ENCODE measurements at regions not wholly inside any gene's neighbourhood (a gene's known extent, or its start where the extent isn't known, plus 50 kb on each side); places are given as distances from the start of the nearest gene placed in this dataset.

GRCh38 chr1:98103617-98104285 lies 182.9 kb upstream of the DPYD start:
- DNase-seq: no peak

DNA sequence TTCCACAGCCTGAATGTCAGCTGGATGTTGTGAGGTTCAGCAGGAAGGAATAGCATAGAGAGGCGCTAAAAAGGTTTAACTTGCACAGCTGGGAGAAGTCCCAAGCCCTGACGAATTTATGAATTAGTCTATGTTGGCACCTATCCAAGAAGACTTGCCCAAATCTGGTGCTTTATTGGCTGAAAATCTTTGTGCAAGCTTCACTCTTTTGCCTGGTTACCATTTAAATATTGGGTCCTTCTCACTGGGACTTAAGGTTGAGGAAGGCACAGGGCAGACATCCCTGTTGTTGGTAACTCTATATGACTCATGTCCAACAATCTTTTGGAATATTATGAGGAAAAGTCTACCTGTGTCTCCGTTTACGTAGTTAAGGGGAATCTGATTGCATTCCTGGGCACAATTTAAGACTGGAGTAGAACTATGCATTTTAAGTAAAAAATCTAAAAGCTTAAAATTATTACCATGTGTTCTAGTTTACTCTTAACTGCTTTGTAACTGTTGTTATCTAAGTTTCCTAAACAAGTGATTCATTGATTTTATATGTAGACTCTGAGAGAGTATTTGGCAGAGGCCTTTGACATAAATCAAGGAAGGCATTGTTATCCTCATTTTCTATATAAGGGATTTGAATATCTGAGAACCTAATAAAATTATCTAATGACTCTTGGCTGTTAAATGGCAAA lies 181.7 kb upstream of the DPYD start:
- no peak for DNase-seq

DNA sequence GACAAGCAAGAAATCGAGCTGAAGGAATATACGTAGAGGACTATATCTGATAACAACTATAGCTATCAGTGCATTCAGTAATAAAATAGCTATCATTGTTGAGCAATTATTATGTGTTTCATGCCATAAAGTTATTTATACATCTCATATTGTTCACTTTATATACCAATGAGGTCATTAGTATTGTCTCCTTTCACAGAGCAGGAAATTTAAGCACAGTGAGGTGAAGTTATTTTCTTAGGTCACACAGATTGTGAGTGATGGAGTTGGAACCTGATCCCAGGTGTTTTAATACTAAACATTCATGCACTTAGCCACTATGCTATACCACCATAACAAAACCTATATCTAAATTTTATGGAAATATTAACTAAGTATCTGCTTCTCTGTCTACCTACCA lies 180.5 kb upstream of the DPYD start:
- DNase-seq: no peak

GRCh38 chr1:98099501-98099900 lies 178.7 kb upstream of the DPYD start:
- no peak for DNase-seq

DNA sequence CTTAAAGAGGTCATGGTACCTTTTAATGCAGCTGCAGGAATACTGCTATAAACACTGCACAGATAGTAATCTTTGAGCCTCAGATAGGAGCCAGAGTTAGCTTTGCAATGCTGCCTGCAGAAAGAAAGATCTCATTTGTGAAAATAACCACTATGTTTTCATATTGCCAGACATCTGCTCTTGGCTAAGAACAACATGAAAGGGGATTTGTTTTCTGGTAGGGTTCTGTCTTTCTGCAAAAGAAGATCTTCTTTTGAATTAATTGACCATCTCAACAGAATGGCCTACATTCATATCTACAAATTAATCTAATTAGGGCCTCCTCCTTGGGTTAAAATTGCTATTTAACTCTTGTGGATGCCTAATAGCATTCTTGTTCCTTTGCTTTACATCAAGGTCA lies 177.6 kb upstream of the DPYD start:
- no peak for DNase-seq

DNA sequence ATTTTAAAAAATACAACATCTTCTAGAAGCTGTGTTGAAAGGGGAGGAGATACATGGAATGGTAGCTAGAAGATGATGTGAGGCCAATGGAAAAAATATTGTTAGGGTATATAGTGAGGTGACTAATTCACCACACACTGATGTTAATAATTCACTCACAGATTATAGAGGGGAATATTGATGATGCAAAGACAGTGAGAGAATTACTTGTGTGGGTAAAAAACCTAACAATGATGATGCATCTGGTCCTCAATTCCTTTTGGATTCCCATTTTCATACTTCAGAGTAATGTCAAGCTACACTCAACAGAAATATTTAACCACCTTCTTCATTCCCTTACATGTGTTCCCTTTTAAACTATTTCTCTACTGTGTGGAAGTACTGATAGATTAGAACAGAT lies 169.5 kb upstream of the DPYD start:
- DNase-seq: no peak

GRCh38 chr1:98088381-98088780 lies 167.5 kb upstream of the DPYD start:
- DNase-seq: no peak

DNA sequence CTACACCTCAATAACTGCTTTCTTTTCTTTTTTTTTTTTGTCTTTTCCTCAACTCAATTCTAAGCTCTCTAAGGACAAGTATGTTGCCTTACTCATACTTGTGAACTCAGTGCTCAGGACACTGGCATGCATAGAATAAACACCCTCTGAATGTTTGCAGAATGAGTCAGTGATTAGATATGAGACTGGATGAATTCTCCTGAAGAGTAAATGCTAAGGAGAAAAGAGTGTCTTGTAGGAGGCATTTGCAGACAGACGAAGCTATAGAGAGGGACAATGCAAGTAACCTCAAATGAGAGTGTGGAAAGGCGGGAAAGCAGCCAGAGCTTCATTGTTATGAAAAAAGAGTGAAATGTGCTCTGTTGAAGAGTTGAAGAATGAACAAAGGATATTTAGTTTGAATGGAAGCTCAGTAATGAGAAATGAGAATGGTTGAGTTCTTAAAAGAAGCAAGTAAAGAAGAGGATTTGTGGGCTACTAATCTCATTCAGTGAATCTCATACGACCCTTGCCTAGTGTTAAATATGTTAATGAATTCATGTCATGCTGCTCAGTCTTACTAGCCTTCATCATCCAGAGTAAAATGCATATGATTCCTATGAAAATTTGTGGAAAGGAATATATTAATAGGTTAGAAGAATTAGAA lies 166.1 kb upstream of the DPYD start:
- DNase-seq: no peak

GRCh38 chr1:98086156-98086555 lies 165.3 kb upstream of the DPYD start:
- no peak for DNase-seq

DNA sequence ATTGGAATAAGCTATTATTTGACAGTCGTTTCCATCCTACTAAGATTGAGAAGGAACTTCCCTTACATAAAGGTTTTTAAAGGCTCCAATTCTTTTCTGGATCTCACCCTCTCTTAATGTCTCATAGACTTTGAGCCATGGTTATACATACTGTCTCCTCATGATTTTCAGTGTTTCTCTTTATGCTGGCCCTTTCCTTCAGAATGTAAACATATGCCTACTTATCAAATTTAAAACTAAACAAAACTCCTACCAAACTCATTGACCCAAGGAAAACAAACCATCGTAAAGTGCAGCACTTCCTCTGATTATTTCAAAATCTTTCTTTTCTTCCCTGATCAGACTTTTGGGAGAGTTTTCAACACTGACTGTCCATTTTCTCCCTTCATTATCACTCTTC lies 163.4 kb upstream of the DPYD start:
- DNase-seq: no peak

DNA sequence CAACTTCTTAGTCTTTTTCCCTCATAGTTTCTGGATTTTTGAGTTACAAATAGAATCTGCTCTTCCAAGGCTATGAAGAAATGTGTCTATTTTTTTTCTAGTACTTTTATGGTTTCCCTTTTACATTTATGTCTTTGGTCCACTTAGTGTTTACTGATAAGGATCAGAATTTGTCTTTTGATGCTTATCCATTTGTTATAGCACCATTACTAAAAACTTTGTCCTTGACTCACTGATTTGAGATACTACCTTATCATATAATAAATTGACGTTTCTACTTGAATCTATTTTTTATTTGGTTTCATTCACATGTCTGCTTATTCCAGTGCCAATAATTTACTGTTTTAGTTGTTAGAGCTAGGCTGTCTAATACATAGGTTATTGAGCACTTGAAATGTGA lies 161.1 kb upstream of the DPYD start:
- no peak for DNase-seq

DNA sequence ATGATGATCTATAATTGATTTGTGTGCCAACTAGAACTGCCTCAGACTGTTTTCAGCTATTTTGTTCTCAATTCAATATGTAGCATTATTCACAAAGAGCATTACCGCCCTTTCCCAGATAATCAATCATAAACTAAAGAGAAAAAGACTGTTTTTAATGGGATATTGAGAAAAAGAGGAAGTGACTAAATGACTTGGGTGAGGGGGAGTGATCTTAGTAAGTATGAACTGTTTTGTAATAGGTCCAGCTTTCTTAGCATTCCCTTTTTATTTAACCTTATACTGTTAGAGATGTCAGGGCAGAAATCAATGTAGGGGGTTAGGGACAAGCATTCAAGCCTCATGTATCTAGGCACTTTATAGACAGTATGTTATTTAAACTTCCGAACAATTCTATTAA lies 157.8 kb upstream of the DPYD start:
- DNase-seq: no peak

GRCh38 chr1:98077691-98078090 lies 156.9 kb upstream of the DPYD start:
- no peak for DNase-seq

- no peak for DNase-seq
Observed at GRCh38 chr1:98075626-98076025, 154.8 kb upstream of the DPYD start.

DNA sequence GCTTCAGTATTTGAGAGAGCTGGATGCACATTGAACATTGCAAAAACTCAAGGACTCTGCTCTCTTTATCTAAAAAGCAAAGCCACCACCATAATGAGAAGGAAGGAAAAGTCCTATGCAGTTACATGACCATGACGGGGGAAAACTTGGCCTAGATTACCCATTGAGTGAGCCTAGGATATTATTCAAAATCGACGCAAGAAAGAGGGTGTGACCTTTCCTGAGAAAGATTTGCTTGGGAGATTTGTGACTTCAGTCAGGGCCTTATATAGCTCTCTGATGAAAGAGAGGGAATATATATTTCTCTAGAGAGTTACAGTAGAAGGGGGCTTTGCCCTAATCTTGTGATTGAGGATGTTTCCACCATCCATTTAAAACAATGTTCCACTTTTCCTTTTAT lies 153.0 kb upstream of the DPYD start:
- DNase-seq: no peak

DNA sequence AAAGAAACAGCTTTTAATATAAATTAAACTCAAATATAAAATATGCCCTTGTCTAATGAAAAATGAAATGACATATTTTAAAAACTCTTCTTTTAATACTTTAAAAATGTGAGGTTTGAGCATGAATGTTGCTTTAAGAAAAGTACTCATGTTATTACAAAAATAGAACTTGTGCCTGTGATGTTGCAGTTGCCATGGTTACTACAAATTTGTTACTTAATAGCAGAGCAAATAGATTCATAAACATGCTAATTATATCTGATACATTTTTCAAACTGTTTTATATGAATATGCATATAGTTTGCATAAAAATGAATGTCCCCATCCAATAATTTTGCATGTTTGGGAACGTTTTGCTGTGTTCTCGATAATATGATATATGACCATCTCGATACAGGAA lies 152.3 kb upstream of the DPYD start:
- DNase-seq: no peak

DNA sequence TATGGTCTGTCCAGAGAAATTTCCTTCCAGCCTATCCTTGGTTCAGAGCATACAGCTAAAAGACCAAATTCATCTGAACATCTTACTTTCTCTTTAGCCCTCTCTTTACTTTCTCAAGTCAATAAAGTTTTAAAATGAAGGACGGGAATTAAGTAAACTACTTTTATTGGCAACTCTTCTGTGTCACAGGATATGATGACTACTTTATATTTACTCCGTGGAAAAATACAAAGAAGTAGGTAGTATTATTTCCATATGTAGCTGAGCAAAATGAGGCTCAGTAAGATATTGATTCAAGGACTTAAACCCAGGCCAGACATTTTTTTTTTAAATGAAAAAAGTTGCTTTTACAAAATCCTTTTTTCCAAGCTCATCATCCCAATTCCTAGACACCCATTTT lies 151.2 kb upstream of the DPYD start:
- no peak for DNase-seq

GRCh38 chr1:98068016-98068415 lies 147.2 kb upstream of the DPYD start:
- no peak for DNase-seq

DNA sequence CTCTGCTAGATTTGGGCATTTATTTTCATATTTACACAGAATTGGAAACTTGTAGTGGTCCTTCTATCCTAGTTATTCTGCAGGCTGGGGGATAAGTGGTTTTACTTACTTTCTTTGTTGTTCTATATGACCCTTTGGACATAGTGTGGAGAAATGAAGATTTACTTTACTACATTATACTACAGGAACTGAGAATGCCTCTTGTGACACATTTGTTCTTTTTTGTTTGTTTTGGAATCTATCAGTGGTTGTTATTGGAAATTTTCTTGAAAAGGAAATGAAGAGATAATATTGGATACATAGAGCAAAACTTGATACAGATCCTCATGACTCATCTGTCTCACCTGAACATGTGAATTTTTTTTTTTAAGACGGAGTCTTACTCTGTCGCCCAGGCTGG lies 146.1 kb upstream of the DPYD start:
- DNase-seq: no peak

DNA sequence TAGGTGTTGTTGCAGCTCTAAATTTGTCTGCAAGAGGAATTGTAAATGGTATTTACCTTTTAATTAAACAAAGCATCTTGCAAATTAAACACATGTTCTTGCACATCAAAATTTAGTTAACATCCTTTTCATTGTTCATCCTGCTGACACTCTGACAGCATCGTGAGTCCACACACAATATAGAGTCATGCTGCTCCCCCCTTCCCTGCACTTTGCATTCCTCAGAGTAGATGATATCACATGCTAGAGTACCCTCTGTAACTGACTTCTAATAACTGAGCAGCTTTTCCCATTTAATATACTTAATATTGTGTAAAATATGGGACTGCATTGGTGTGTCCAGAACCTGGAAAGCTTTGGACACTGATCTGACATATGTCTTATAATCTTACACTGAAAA lies 138.8 kb upstream of the DPYD start:
- DNase-seq: no peak

- no peak for DNase-seq
Observed at GRCh38 chr1:98058676-98059075, 137.8 kb upstream of the DPYD start.

GRCh38 chr1:98057236-98057910 lies 136.5 kb upstream of the DPYD start:
- DNase-seq: no peak

- DNase-seq: no peak
Observed at GRCh38 chr1:98056781-98057180, 135.9 kb upstream of the DPYD start.

- DNase-seq: no peak
Observed at GRCh38 chr1:98055457-98055856, 134.6 kb upstream of the DPYD start.

Data from RPMI8226 (cell line).